ENCODE measurements at regions not wholly inside any gene's neighbourhood (a gene's known extent, or its start where the extent isn't known, plus 50 kb on each side); places are given as distances from the start of the nearest gene placed in this dataset.
A peak's percentile ranks its signal among the peaks of the same experiment; 100 is the strongest.
"Not testable (repeated sequence)": the region's sequence is repeated elsewhere in the genome, so short reads cannot be mapped to it uniquely, and the experiment has no call there.

DNA sequence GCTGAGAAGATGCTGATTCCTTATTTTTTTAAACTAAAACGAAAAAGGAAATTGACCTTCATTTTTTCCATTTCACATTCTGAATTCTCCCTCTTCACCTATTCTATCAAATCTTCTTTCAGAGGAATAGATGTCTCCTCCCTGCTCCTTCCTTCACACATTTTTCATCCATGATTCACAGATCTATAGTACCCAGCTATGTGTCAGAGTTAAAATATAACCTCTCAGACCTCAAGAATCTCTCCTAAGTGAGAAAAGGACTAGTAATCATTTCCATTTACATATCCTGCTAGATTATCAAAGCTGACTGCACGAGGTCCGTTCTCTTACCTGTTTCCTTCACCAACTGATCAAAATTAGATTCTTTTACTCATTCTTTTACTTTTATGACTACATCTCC, 1297.6 kb upstream of the ALCAM start:
- peak; percentile 70 for DNase-seq

GRCh38 chr3:104070906-104071305, 1295.8 kb upstream of the ALCAM start:
- no peak for DNase-seq

GRCh38 chr3:104080088-104080626, 1286.6 kb upstream of the ALCAM start:
- no peak for DNase-seq

DNA sequence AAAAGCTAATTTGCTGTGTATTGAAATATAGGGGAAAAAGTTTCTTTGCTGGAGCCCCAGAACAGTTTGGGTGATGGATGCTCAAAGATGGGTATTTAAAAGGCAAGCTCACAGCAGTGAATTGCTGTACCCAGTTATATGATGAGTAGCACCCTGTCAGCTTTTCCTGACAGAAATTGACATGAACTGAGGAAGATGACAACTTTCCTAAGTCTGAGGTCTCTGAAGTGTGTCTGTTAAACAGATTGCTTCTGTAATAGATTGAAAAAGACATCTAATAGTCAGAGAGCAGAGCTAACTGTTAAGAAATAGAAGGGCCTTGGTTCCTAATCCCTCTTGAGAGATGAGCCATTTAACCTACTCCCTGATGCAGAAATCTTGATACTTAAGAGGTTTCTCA, 1278.0 kb upstream of the ALCAM start:
- no peak for DNase-seq

DNA sequence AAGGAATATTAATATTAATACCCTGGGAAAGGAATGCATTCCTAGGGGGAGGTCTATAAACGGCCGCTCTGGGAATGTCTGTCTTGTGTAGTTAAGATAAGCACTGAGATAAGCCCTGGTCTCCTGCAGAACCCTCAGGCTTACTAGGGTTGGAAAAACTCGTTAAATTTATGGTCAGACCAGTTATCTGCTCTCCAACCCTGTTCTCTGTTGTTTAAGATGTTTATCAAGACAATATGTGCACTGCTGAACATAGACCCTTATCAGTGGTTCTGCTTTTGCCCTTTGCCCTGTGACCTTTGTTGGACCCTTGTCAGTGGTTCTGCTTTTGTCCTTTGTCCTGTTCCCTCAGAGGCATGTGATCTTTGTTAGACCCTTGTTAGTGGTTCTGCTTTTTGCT, 1276.7 kb upstream of the ALCAM start:
- DNase-seq, result not testable (repeated sequence)

GRCh38 chr3:104101736-104102135, 1265.0 kb upstream of the ALCAM start:
- no peak for DNase-seq

GRCh38 chr3:104102386-104102785, 1264.3 kb upstream of the ALCAM start:
- peak; percentile 60 for DNase-seq

DNA sequence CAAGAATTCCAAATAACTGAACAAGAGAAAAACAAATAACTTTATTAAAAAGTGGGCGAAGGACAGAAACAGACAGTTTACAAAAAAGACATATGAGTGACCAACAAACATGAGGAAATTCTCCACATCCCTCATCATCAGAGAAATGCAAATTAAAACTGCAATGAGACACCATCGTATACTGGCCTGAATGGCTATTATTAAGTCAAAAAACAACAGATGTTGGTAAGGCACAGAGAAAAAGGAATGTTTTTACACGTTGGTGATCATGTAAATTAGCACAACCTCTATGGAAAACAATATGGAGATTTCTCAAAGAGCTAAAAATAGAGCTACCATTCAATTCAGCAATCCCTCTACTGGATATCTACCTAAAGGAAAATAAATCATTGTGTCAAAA, 1260.4 kb upstream of the ALCAM start:
- no peak for DNase-seq

DNA sequence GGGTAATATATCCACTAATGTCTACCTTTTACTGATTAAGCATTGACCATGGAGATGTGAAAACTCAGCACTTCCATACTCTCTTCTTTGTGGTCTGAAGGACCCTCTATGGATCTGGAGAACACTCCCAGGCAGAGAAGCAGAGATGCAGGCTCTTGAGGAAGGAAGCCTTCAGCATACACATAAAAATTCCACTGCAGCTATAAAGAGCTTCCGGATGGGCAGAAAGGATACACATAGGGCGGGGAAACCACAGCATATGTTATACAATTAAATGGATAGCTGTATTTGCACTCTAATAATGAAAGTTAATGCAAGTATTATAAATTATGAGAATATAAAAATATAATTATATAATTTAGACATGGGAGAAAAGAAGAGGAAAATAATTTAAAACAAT, 1258.2 kb upstream of the ALCAM start:
- no peak for DNase-seq

GRCh38 chr3:104126463-104126862, 1240.2 kb upstream of the ALCAM start:
- DNase-seq, result no peak

DNA sequence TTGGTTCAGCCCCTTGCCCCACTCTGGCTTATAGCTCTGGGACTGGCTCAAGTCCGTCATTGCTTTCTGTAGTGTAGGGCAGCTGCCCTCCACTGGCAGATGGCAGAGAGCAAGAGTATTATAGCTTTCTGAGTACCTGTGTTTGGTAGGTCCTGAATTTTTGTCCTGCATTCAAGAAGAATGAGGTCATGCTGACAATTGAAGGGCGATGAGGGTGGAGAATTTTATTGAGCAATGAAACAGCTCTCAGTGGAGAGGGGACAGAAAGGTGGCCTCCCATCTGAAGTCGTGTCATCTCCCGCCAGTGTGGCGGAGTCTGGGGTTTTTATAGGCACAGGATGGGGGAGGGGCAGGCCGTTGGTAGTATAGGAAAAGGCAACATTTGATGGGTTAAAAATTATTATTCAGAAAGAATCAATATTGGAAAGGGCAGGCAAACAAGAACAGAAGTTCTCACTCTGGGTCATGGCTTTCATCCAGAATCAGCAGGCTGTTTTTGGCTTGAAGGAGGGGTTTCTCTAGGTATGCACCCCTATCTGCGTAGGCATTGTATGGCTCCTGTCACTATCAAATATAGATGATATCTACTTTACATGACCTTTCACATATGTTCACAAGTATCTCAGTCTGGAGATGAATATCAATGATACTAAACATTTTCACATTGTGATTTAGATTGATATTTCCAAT, 1239.7 kb upstream of the ALCAM start:
- DNase-seq, result no peak

- DNase-seq, result no peak
Observed at GRCh38 chr3:104127830-104128229, 1238.9 kb upstream of the ALCAM start.

GRCh38 chr3:104132566-104133403, 1233.9 kb upstream of the ALCAM start:
- DNase-seq, result peak; percentile 61

DNA sequence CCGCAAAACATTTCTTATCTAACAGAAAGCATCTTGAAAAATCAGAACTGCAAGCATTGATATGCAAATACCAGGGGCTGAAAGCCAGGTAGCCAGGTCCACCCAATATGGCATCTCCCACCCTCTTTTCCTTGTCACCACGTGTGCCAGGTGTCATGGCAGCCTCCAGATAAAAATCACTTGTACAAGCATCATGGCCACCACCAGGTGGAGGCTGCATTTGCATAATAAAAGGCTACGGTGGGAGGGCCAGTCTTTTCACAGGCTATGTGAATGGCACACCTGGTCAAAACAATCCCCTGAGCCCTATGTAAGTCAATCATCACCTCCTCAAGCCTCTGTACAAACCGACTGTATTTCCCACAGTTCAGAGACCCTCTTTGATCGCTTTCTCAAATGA, 1233.1 kb upstream of the ALCAM start:
- DNase-seq, result peak; percentile 14

GRCh38 chr3:104137116-104137515, 1229.6 kb upstream of the ALCAM start:
- no peak for DNase-seq

DNA sequence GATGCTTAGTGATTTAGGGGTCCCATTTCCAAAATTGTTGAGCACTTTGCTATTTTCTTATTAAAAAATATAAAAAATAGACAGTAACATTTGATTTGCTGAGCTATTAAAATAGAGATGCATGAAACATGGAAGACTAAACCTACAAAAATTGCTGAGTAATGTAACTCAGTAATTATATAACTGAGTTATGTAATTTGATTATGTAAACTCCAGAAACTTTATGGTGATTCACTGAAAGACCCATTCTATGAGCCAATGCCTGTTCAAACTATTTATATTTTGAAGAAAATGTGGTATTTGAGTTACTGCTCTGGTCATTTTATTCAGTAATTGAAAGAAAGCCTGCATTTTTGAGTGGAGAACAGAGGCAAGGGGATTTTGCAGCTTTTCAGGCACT, 1221.5 kb upstream of the ALCAM start:
- DNase-seq, result no peak

DNA sequence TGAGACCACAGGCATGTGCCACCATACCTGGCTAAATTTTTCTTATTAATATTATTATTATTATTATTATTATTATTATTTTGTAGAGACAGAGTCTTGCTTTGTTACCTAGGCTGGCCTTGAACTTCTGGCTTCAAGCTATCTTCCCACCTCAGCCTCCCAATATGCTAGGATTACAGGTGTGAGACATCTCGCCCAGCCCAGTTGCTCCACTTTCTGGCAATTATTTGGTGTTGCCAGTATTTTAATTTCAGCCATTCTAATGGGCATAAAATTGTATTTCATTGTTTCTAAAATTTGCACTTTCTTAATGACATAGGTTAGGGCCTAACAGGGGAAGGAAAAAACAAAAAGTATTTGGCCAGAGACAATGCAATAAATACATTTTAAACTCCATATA, 1217.6 kb upstream of the ALCAM start:
- DNase-seq, result no peak

GRCh38 chr3:104150724-104151123, 1216.0 kb upstream of the ALCAM start:
- DNase-seq, result no peak

GRCh38 chr3:104154896-104155295, 1211.8 kb upstream of the ALCAM start:
- DNase-seq, result no peak

DNA sequence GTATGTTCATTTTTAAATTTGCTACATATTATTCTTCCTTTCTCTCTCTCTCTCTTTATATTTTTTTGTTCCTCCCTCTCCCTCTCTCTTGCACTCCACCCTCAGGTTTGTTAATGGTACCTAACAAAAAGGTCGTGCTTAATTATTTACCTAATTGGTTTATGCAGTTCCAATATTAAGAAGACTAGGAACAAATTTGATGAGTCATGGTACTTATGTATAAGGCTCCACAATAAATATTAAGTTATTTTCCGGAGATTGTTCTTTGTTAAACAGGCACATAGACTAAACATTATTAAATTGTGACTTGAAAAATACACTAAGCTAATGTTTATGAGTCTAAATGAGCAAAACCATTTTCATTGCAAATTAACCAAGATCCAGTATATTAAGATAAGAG, 1200.8 kb upstream of the ALCAM start:
- DNase-seq, result no peak

DNA sequence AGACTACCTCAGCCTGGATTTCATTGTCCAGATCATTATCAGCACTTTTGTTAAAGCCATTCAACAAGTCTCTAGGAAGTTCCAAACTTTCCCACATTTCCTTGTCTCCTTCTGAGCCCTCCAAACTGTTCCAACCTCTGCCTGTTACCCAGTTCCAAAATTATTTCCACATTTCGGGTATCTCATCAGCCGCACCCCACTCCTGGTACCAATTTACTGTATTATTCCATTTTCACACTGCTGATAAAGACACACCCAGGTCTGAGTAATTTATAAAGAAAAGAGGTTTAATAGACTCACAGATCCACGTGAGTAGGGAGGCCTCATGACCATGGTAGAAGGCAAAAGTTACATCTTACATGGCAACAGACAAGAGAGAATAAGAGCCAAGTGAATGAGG, 1198.3 kb upstream of the ALCAM start:
- DNase-seq, result no peak

- DNase-seq, result no peak
Observed at GRCh38 chr3:104175696-104176095, 1191.0 kb upstream of the ALCAM start.

DNA sequence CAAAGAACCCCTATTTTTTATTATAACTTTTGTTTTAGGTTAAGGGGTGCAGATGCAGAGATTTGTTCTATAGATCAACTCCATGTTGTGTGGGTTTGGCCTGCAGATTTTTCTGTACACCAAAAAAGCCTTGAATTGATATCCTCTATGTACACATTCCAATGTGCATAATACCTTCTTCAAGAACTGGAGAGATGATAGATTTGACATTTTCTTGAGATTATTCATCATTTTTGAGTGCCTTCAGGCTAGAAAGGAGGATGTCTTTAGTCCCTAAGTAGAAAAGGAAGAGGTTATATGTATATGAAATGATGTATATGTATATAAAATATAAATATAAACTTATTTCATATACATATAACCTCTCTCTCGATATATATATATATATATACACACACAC, 1190.0 kb upstream of the ALCAM start:
- DNase-seq, result peak; percentile 62

DNA sequence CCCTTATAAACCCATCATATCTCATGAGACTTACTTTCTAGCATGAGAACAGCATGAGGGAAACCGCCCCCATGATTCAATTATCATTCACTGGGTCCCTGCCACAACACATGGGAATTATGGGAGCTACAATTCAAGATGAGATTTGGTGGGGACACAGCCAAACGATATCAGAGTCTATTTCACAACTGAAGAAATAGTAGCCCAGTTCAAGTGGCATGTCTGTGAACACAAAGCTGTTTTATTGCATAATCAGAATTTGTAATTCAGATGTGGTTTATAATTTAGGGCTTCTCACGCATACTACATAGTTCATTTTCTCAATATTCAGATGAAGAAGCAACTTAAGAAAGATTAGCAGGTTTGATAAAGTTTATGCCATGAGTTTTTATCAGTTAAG, 1188.0 kb upstream of the ALCAM start:
- DNase-seq, result peak; percentile 7

Measured in EL (cell line).